Ovary (tissue), 7 donors: ENCODE measurements at regions not wholly inside any gene's neighbourhood (a gene's known extent, or its start where the extent isn't known, plus 50 kb on each side); places are given as distances from the start of the nearest gene placed in this dataset.

Experiments
- DNase-seq, 5 donors: peaks; one replicate each; pipeline ENCODE4 v3.0.0-alpha.2; 2019 to 2020
- H3K27ac ChIP-seq, 2 donors: fragments of 200-600 bp; one replicate each; pipeline versions ENCODE4 v1.5.1 to v1.8.0; 2019 to 2022
- H3K27me3 ChIP-seq: fragments of 200-600 bp; one replicate; pipeline ENCODE4 v1.8.0; 2022
- H3K36me3 ChIP-seq: fragments of 200-600 bp; sonication (generic); one replicate; pipeline ENCODE4 v1.5.1; 2019
- H3K4me1 ChIP-seq: one replicate; pipeline ENCODE4 v1.8.1; 2013; ENCODE audit warnings: mild to moderate bottlenecking, moderate library complexity; ENCODE audit not compliant: insufficient read depth
- H3K4me3 ChIP-seq: fragments of 200-600 bp; sonication (generic); one replicate; pipeline ENCODE4 v1.5.1; 2017
- H3K9me3 ChIP-seq, 2 donors: fragments of 200-600 bp in 1 of 2; sonication (generic) in 1 of 2; one replicate each; pipeline versions ENCODE4 v1.5.1 to v1.8.1; 2013 to 2019; ENCODE audit warnings: mild to moderate bottlenecking in 1 of 2, moderate library complexity in 1 of 2
- EP300 ChIP-seq: sonication (generic); formaldehyde crosslinking; IDR thresholded peaks from one replicate; pipeline ENCODE4 v1.6.1; 2017; ENCODE audit warnings: antibody characterized with exemption
- POLR2A ChIP-seq: fragments of 450-650 bp; IDR thresholded peaks from one replicate; pipeline ENCODE4 v1.6.1; 2017; ENCODE audit warnings: antibody characterized with exemption, mild to moderate bottlenecking, moderate library complexity
- WGBS, 3 donors: extraction: QIAGEN DNeasy Blood & Tissue Kit in 1 of 3; methylation state at CpG; one replicate each; pipeline versions ENCODE4 v1.1.5 to v1.1.7; 2013 to 2017; 5-methylcytosine and 5-hydroxymethylcytosine counted together
- intact Hi-C, 4 donors: fragments of 100-400 bp; cut with DNase I; formaldehyde crosslinking; loops; one replicate each; pipeline versions ENCODE4 v1.11.0 to v1.15.1; 2022 to 2023
- TF ChIP-seq, protein P1 (sequence below), 3 donors: fragments of 450-650 bp in 2 of 3; fragments of 200-600 bp in 1 of 3; IDR thresholded peaks; one replicate each; pipeline versions ENCODE4 v1.5.1 to v1.8.0; 2016 to 2022; ENCODE audit warnings: antibody characterized with exemption in 3 of 3, mild to moderate bottlenecking in 1 of 3
- donor health status: DM: no; HTN: no; CAD: no; lungs with moderate emphysema.
- donor health status: DM: no; HTN: no; CAD: no.
- donor health status: Bipolar disorder and iron deficiency.
- donor health status: DM: no; HTN: no; CAD: no.
- donor health status: DM: yes; HTN: yes; CAD: no.

DNA sequence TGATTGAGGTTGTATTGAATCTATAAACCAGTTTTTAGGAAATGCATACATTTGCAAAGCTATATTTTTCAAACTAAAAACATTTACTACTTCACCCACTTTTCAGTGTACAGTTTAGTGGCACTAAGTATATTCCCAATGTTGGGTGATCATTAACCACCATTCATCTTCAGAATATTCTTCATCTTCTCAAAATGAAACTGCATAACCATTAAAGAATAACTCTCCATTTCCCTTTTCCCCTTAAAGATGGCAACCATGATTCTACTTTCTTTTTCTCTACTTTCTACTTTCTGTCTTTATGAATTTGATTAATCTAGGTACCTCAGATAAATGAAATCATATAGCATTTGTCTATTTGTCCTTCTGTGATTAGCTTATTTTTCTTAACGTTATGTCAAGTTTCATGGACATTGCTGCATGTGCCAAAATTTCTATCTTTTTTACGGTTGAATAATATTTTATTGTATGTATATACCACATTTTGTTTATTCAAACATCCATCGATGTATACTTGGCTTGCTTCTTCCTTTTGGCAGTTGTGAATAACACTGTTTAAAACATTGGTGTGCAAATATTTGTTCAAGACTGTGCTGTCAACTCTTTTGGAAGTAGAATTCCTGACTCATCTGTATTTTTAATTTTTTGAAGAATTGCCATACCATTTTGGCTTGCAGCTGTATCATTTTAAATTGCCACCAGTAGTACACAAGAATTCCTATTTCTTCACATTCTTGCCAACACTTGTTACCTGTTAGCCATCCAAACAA is 104.9 kb downstream of the RPRM start:
- no peak for TF ChIP-seq POLR2A
- no peak for TF ChIP-seq EP300
- TF ChIP-seq, protein P1, sequence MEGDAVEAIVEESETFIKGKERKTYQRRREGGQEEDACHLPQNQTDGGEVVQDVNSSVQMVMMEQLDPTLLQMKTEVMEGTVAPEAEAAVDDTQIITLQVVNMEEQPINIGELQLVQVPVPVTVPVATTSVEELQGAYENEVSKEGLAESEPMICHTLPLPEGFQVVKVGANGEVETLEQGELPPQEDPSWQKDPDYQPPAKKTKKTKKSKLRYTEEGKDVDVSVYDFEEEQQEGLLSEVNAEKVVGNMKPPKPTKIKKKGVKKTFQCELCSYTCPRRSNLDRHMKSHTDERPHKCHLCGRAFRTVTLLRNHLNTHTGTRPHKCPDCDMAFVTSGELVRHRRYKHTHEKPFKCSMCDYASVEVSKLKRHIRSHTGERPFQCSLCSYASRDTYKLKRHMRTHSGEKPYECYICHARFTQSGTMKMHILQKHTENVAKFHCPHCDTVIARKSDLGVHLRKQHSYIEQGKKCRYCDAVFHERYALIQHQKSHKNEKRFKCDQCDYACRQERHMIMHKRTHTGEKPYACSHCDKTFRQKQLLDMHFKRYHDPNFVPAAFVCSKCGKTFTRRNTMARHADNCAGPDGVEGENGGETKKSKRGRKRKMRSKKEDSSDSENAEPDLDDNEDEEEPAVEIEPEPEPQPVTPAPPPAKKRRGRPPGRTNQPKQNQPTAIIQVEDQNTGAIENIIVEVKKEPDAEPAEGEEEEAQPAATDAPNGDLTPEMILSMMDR (IDR thresholded peaks at IDR 0.05): no peak
- Histone ChIP-seq H3K4me1 (no peaks in the 10 kb centered on the region), H3K27ac (no peak overlapping the region), H3K4me3 (no peak overlapping the region), H3K9me3 (no peaks in the 10 kb centered on the region), H3K36me3 (no peaks in the 10 kb centered on the region), H3K27me3 (no peaks in the 10 kb centered on the region)
- WGBS, 3 donors: 81 to 91% (median 89%) methylated on average over 3 of the region's 3 CpGs
- no peak for DNase-seq
- intact Hi-C loops: no loop called here

DNA sequence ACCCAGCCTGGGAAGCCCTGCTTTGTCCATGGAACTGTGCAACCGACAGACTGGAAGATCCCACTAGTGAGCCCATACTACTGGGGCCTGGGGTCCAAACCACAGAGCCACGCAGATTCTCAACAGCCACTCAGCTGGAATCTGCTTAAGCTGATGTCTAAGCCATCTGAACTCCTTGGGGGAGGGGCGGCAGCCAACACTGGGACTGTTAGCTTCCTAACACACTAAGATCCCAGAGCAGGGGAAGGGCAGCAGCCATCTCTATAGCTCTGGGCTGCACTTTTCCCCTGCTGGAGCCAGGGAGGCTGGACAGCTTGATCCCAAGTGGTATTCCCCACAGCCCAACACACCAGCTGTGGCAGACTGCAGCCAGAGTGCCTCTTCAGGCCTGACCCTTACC is 118.3 kb downstream of the RPRM start:
- H3K4me3 ChIP-seq: no peak overlapping the region
- H3K4me1 ChIP-seq: no peaks in the 10 kb centered on the region
- H3K27ac ChIP-seq: no peak overlapping the region
- TF ChIP-seq EP300 (no peak), POLR2A (no peak)
- TF ChIP-seq, protein P1 (IDR thresholded peaks at IDR 0.05): no peak
- H3K9me3 ChIP-seq: no peaks in the 10 kb centered on the region
- intact Hi-C loops: no loop called here
- no peaks in the 10 kb centered on the region for H3K36me3 ChIP-seq
- DNase-seq: no peak
- H3K27me3 ChIP-seq: no peaks in the 10 kb centered on the region
- WGBS, 3 donors: 87 to 95% (median 92%) methylated on average over 3 of the region's 3 CpGs

DNA sequence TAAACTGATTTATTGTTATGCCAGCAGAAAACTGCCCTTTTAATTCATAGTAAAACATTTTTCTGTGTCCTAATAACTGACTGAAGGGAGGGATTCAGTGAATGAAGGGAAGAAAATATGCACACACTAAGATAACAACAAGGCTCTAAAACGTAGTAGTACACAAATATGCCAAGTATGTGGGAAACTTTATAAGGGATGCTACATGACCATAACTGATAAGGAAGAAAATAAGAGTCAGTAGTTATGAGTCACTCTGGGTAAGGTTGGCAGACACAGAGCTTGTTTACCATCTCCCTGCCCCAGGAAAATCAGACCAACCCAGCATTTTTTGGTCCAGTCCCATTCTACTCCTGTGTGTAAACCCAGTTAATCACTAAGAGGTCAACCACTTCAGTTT is 124.2 kb downstream of the RPRM start:
- Histone ChIP-seq H3K9me3 (no peaks in the 10 kb centered on the region), H3K4me1 (no peaks in the 10 kb centered on the region), H3K36me3 (no peaks in the 10 kb centered on the region), H3K27ac (no peak overlapping the region), H3K4me3 (no peak overlapping the region), H3K27me3 (no peaks in the 10 kb centered on the region)
- DNase-seq: no peak
- TF ChIP-seq, protein P1 (IDR thresholded peaks at IDR 0.05): no peak
- TF ChIP-seq EP300 (no peak), POLR2A (no peak)
- 0 to 7% (median 1%) methylated on average over 1 of the region's 1 CpG for WGBS, 3 donors
- intact Hi-C loops: no loop called here

DNA sequence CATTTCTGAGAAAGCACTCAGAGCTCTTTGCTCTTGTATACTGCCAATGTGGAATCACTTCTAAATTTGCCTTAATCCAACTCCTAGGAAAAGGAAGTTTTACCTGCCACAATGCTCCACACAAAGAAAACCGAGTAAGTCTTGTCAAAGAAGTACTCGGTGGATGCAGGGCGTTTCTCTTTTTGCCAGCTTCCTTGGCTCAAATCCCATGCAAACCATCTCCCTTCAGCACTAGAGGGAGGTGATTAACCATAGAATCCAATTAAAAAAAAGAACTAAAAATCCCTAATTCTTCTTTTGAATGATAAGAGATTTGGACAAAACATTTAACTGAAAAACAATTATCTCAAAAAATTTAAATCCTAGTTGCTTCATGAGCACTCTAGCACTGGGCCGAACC is 129.0 kb downstream of the RPRM start:
- Histone ChIP-seq H3K4me1 (no peaks in the 10 kb centered on the region), H3K9me3 (no peaks in the 10 kb centered on the region), H3K27ac (no peak overlapping the region), H3K4me3 (no peak overlapping the region), H3K36me3 (no peaks in the 10 kb centered on the region), H3K27me3 (no peaks in the 10 kb centered on the region)
- intact Hi-C loops: no loop called here
- WGBS, 3 donors: 71 to 80% (median 76%) methylated on average over 4 of the region's 4 CpGs
- TF ChIP-seq POLR2A: no peak
- TF ChIP-seq EP300: no peak
- TF ChIP-seq, protein P1 (IDR thresholded peaks at IDR 0.05): no peak
- no peak for DNase-seq
